ENCODE measurements at regions not wholly inside any gene's neighbourhood (a gene's known extent, or its start where the extent isn't known, plus 50 kb on each side); places are given as distances from the start of the nearest gene placed in this dataset.

DNA sequence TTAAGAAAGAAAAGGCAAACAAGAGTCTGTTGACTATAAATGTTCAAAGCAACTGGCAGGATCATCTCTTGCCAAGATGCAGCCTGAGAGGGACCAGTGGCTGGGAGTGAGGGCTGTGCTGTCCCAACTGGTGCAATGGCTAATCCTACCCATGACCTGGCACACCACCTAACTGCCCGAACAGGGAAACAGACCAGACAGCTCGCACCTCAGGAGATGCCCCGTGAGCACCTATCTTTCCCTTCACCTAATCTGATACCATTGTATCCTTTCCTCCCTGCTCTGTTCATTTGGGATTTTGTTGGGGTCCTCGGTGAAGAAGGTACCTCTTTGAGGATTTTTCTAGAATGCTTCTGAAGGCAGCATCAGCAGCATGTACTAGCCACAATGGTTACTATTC, 206.5 kb upstream of the MAMLD1 start:
- TF ChIP-seq POLR2A (IDR thresholded peaks at IDR 0.05) (no peak), CTCF (IDR thresholded peaks at IDR 0.05) (no peak)
- H3K4me1 ChIP-seq: no peaks in the 10 kb centered on the region
- H3K9me3 ChIP-seq: no peaks in the 10 kb centered on the region
- no peaks in the 10 kb centered on the region for H3K27me3 ChIP-seq
- no peak overlapping the region for H3K4me3 ChIP-seq
- no peak for DNase-seq
- H3K27ac ChIP-seq: no peak overlapping the region
- no peaks in the 10 kb centered on the region for H3K36me3 ChIP-seq
- intact Hi-C loops (cut with DNase I; ENCODE audit: low total_unique reads): no loop called here

- no peaks in the 10 kb centered on the region for H3K9me3 ChIP-seq
- intact Hi-C loops (cut with DNase I; ENCODE audit: low total_unique reads): no loop called here
- H3K4me3 ChIP-seq: no peak overlapping the region
- no peaks in the 10 kb centered on the region for H3K27me3 ChIP-seq
- H3K4me1 ChIP-seq: no peaks in the 10 kb centered on the region
- DNase-seq: no peak
- no peaks in the 10 kb centered on the region for H3K36me3 ChIP-seq
- TF ChIP-seq CTCF (IDR thresholded peaks at IDR 0.05) (no peak), POLR2A (IDR thresholded peaks at IDR 0.05) (no peak)
- no peak overlapping the region for H3K27ac ChIP-seq
Measured at GRCh38 chrX:150157291-150157690, 205.8 kb upstream of the MAMLD1 start.

DNA sequence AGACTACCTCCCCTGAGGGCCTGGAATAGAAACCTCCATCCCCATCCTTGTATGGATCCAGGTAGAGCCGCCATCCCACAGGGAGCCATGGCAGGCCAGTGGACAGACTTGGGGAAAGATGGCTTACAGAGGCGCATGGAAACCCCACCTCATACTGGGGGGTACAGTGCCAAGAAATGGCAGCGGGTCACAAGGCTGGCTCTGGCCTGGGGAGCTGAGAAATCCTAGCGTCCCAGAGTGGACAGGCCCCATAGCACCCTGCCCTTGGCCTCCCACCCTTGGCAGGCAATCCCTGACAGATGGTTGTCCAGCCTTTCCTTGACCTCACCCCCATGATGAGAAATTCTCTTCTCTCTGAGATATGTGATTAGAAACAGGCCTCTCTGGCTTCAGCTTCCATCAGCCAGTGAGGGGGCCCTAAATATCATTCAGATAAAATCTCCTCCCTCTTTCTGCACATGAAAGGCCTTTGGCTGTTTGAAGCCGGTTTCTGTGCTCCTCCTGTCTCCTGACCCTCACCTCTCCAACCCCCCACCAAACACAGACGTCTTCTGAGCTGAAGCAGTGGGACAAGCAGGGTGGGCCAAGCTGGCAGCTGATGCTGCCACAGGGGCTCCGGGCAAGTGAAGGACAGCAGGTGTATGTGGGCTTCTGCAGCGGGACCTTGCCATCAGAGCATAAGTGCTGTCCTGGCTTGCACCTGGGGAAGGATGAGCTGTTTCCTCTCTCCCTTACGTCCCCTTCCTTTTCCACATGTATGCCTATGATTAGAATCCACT, 204.4 kb upstream of the MAMLD1 start:
- H3K9me3 ChIP-seq: no peaks in the 10 kb centered on the region
- intact Hi-C loops (cut with DNase I; ENCODE audit: low total_unique reads): no loop called here
- H3K36me3 ChIP-seq: no peaks in the 10 kb centered on the region
- no peak for DNase-seq
- H3K4me3 ChIP-seq: no peak overlapping the region
- H3K27ac ChIP-seq: no peak overlapping the region
- TF ChIP-seq CTCF (IDR thresholded peaks at IDR 0.05) (no peak), POLR2A (IDR thresholded peaks at IDR 0.05) (no peak)
- H3K27me3 ChIP-seq: no peaks in the 10 kb centered on the region
- H3K4me1 ChIP-seq: no peaks in the 10 kb centered on the region

- no peak overlapping the region for H3K27ac ChIP-seq
- no peaks in the 10 kb centered on the region for H3K9me3 ChIP-seq
- no peaks in the 10 kb centered on the region for H3K27me3 ChIP-seq
- no peak overlapping the region for H3K4me3 ChIP-seq
- H3K36me3 ChIP-seq: no peaks in the 10 kb centered on the region
- DNase-seq: no peak
- no peaks in the 10 kb centered on the region for H3K4me1 ChIP-seq
- intact Hi-C loops (cut with DNase I; ENCODE audit: low total_unique reads): no loop called here
- TF ChIP-seq CTCF (IDR thresholded peaks at IDR 0.05) (no peak), POLR2A (IDR thresholded peaks at IDR 0.05) (no peak)
Measured at GRCh38 chrX:150159537-150159936, 203.6 kb upstream of the MAMLD1 start.

DNA sequence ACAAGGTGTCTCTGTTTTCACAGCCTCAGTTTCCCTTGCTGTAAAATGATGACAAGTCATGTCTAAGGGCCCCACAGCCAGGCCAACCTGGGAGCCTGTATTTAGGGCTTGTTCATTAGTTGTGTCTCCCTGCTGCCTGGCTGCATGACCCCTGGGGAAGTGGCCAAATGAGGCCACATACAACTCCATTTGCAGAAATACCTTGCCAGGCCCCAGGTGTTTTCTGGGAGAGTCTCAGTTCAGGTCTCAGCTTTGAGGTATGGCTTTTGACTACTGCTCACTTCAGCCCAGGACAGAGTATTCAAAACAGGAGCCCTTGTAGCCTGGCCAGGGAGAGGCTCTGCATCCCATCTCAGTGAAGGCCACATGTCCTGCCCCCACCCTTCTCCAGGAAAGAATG, 202.5 kb upstream of the MAMLD1 start:
- Histone ChIP-seq H3K4me3 (no peak overlapping the region), H3K9me3 (no peaks in the 10 kb centered on the region), H3K27me3 (no peaks in the 10 kb centered on the region), H3K4me1 (no peaks in the 10 kb centered on the region), H3K36me3 (no peaks in the 10 kb centered on the region), H3K27ac (no peak overlapping the region)
- intact Hi-C loops (cut with DNase I; ENCODE audit: low total_unique reads): no loop called here
- no peak for TF ChIP-seq CTCF (IDR thresholded peaks at IDR 0.05)
- TF ChIP-seq POLR2A (IDR thresholded peaks at IDR 0.05): no peak
- DNase-seq: no peak
